GM19239 (cell line): ENCODE measurements at regions not wholly inside any gene's neighbourhood (a gene's known extent, or its start where the extent isn't known, plus 50 kb on each side); places are given as distances from the start of the nearest gene placed in this dataset.
"Not testable (repeated sequence)": the region's sequence is repeated elsewhere in the genome, so short reads cannot be mapped to it uniquely, and the experiment has no call there.

Source experiments
- DNase-seq: peaks from one replicate; pipeline ENCODE4 v3.0.0; 2011; ENCODE audit warnings: low spot score; ENCODE audit not compliant: insufficient read length
- FAIRE-seq: peaks from 2 replicates; lab custom pipeline; 2011; peaks lifted over from hg19 to GRCh38; lab: Jason Lieb, UNC

GRCh38 chr20:47914792-47915191, 129.5 kb upstream of the SULF2 start:
- FAIRE-seq = no peak

GRCh38 chr20:47912786-47913501, 127.7 kb upstream of the SULF2 start:
- not testable (repeated sequence) for FAIRE-seq, DNase-seq

More at GRCh38 chr20:47914792-47915191, 129.5 kb upstream of the SULF2 start:
- no peak for DNase-seq

DNA sequence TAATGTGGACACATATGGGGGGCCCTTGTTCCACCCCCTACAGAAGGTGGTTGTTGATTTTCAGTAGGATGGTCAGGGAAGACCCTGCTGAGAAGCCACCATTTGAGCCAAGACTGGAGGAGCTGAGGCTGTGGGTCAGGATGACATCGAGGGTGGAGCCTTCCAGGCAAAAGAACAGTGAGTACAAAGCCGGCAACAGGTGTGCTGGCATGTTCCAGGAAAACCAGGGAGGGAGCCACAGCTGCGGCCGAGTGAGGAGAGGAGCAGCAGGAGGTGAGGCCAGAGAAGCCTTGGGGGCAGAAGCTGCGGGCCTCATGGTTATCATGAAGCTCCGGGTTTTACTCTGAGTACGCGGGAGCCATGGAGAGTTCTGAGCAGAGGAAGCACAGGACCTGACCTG, 126.9 kb upstream of the SULF2 start:
- DNase-seq, FAIRE-seq: not testable (repeated sequence)

- FAIRE-seq, DNase-seq: not testable (repeated sequence)
These were observed 124.6 kb upstream of the SULF2 start for GRCh38 chr20:47909696-47910369.

DNA sequence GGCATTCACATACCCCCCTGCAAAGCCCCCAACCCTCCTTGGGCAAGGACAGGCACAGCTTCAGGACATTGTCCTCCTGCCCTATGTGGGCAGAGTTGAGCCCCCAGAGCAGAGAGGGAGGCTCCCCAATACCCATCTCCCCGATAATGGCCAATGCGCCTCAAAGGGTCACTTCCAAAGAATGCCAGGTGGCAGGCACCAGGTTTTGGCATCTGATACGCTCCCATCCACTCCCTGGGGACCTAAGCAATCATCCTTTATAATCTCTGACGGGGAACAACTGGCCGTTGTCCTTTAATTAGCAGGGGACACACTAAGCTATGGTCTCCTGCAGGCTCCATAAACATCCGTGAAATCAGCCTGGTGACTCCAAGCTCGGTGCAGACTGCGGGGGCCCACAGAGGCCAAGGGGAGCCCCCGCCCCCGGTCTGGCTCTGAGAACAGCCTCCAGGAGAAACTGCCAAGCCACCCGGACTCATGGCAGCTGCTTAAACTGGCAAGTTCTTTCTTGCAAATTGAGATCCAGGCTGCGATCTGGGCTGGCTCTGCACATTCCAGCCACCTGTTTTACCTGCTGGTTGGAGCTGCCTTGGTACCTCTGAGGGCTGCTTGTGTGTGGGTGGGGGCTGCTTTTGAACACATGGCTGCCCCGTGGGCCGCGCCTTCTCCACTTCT, 123.2 kb upstream of the SULF2 start:
- not testable (repeated sequence) for DNase-seq, FAIRE-seq

DNA sequence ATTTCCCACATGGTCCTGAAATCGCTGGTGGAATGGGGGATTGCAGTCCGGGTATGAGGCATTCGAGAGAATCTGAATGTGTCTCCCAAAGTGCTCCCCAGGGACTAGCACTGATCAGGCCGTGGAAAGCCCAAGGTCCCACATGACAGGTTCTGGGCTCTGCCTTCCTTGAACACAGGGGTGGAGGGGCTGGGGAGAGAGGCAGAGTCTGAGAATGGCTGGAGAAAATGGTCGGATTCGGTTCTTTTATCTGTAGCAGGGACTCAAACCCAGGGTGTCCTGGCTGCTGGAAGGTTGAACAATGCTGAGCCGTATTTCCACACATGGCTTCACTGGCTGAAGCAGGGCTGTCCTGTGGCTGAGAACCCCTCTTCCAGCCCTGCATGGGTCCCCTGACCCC, 122.7 kb upstream of the SULF2 start:
- not testable (repeated sequence) for FAIRE-seq, DNase-seq

DNA sequence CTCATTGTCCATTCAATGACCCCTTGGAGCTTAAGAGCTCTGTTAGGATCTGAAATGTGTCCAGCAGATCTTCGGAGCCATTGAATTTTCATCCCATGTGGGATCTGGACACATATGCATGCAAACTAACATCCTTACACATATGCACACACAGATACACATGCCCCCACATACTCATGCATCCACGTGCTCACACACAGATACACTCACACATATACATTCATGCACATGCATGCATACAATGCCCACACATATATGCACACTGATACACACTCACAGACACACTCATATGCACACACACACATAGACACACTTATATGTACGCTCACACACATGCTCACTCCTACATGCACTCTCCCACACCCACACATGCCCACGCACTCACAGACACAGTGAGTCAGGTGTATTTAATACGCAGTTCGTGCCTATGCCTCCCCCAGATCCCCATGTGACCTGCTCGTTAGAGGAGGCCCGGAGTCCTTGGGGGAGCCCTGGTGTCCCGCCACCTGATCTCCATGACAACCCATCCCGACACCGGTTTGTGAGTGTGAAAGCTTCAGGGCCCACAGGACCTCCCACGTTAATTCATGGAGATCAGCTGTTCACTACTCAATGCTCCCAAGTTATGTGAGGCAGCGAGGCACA, 121.9 kb upstream of the SULF2 start:
- DNase-seq (no peak), FAIRE-seq (no peak)

DNA sequence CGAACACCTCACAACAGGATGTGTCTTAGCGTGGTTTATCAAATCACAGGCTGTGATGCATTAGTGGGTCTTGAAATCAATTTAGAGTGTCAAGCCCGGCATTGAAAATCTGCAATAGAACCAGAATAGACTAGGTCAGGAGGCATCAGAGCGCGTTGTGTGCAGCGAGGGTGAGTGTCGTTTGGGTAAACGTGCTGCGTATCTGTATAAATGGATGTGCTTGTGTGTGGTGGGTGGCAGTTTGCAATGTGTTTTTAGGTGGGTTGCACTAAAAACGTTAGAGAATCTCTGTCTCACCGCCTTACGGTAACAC, 121.0 kb upstream of the SULF2 start:
- FAIRE-seq = no peak

GRCh38 chr20:47905628-47906347, 120.5 kb upstream of the SULF2 start:
- FAIRE-seq = no peak
- no peak for DNase-seq

More for the DNA sequence above, 121.0 kb upstream of the SULF2 start:
- DNase-seq = no peak

DNA sequence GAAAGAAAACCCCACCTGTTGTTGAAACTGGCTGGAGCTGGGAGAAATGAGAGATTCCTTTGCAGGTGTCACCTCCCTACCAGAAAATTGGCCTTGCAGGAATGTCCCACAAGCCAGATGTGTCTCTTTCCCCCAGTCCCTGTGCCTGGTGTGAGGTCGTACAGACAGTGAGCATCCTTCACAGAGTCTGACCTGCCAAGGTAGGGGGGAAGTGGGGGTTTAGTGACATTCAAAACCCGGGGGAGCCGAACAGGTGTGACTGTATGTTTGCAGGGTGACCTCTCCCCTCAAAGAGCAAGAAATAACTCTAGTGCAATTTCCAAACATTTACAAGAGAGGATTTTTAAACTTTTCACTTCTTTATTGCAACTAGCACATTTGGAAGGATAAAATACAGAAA, 117.7 kb upstream of the SULF2 start:
- not testable (repeated sequence) for FAIRE-seq, DNase-seq

- not testable (repeated sequence) for DNase-seq, FAIRE-seq
These were observed 114.0 kb upstream of the SULF2 start for GRCh38 chr20:47899313-47899712.

- DNase-seq = no peak
- FAIRE-seq = no peak
These were observed 112.2 kb upstream of the SULF2 start for GRCh38 chr20:47897461-47897860.

DNA sequence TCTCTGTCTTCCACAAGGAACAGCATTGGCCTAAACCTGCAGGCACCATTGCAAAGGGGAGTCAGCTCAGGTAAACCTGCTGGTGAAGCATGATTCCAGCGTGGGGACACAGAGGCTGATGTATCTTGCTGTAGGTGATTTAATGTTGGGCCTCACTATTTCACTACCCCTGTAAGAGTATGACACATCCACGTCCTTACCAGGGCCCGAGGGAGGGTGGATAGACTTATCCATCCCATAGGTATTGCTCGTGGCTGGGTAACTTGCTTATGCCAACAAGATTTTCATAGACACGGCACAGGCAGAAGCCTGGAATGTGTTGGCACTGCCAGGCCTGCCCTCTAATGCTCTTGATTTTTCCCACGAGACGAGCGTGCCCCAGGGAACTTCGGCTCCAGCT, 107.4 kb upstream of the SULF2 start:
- FAIRE-seq, DNase-seq: not testable (repeated sequence)

- FAIRE-seq, DNase-seq: not testable (repeated sequence)
These were observed 105.4 kb upstream of the SULF2 start for GRCh38 chr20:47890708-47891107.

- not testable (repeated sequence) for DNase-seq, FAIRE-seq
These were observed 104.5 kb upstream of the SULF2 start for GRCh38 chr20:47889751-47890150.

DNA sequence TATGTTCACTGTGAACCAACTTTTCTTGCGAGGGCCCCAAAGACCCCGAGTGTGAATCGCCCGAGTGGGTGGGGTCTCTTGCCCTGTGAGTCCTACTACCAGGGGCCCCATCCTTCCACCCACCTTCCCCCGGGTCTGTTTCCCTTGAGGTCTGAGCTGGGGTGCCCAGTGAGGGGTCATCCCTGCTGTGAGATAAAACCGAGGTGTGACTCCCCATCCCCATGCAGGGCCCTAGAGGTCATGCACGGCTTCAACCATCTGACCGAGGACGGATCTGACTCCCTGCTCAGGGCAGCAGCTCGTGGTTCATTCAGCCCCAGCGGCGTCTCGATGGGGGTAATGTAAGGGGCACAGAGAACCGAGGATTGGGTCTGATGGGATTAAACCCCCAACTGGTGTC, 103.1 kb upstream of the SULF2 start:
- FAIRE-seq (no peak), DNase-seq (no peak)

GRCh38 chr20:47887477-47888080, 102.3 kb upstream of the SULF2 start:
- FAIRE-seq (no peak), DNase-seq (no peak)

DNA sequence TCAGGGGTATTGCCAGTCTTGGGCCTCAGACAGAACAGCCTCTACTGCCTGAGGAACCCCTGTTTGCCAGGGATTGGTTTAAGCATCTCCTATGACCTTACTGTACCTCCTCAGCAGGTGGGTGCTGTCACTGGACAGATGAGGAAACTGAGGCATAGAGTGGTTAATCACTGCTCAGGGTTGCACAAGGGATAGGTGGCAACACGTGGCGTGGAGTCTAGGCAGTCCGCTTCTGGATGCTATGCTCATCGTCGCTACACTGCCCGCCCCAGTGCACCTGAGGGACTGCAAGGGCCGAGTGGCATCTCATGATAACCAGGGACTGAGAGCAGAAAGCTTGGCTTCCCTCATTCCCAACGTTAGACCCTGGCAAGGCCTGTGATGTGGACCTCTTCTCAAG, 101.8 kb upstream of the SULF2 start:
- FAIRE-seq = no peak

DNA sequence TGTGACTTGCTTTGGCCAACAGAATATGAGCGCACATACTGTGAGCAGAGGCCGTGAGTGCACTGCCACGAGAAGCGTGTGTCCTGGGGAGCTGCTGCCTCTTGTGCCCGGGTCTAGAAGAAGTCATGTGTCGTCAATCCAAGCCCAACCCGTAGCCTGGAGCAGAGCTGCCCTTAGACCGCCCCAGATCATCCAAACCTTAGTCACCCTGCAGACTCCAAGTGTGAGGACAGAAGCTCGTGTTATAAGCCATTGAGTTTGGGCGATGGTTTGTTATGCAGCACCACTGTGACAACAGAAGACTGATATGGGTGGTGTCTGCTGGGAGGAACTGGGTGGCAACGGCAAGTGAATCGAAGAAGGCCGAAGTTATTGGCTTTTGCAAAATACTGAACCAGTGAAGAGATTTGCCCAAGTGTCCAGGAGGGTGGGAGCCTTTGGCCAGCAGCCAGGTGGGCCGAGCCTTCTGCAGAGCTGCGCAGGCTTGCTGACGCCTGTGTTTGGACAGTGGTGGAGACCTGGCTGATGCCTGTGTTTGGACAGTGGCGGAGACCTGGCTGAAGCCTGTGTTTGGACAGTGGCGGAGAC, 101.3 kb upstream of the SULF2 start:
- FAIRE-seq = no peak
- DNase-seq = no peak

More for the DNA sequence above, 101.8 kb upstream of the SULF2 start:
- DNase-seq = no peak
